ENCODE measurements at regions not wholly inside any gene's neighbourhood (a gene's known extent, or its start where the extent isn't known, plus 50 kb on each side); places are given as distances from the start of the nearest gene placed in this dataset.

GRCh38 chr16:87174061-87174460, 143.1 kb downstream of the C16orf95 start:
- H4K20me1 ChIP-seq (ENCODE audit: control insufficient read depth, extremely low read depth, insufficient read depth, low read length): no peaks in the 10 kb centered on the region
- H3K27me3 ChIP-seq (ENCODE audit: control insufficient read depth, insufficient read depth, low read length): no peaks in the 10 kb centered on the region
- TF ChIP-seq CTCF (conservative IDR thresholded peaks at IDR 0.05 in 1 of 2, IDR thresholded peaks at IDR 0.05 in 1 of 2; ENCODE audit: low read depth in 1 of 2, low read length in 2 of 2): no peak
- TF ChIP-seq EZH2 (IDR thresholded peaks at IDR 0.05; ENCODE audit: low read length, missing control alignments): no peak
- no peak overlapping the region for H3K27ac ChIP-seq (ENCODE audit: insufficient read depth, low read length)
- no peak overlapping the region for H3K4me3 ChIP-seq (replicated peaks in 1 of 4; ENCODE audit: control extremely low read depth in 1 of 4, insufficient read depth in 1 of 4, low read depth in 3 of 4, low read length in 4 of 4)
- H3K4me2 ChIP-seq (ENCODE audit: extremely low read depth, insufficient read depth, low read length): no peak overlapping the region
- H3K79me2 ChIP-seq (ENCODE audit: control insufficient read depth, insufficient read depth, low read length): no peaks in the 10 kb centered on the region
- no peak for DNase-seq (ENCODE audit: low read depth in 2 of 2)
- no peak overlapping the region for H3K9ac ChIP-seq (ENCODE audit: insufficient read depth, low read length)
- no peaks in the 10 kb centered on the region for H3K4me1 ChIP-seq (ENCODE audit: control insufficient read depth, extremely low read depth, insufficient read depth, low read length)
- H3K9me3 ChIP-seq (ENCODE audit: control insufficient read depth, insufficient read depth, low read depth, low read length): no peaks in the 10 kb centered on the region
- no peak overlapping the region for H2AFZ ChIP-seq (ENCODE audit: low read length)
- H3K36me3 ChIP-seq (ENCODE audit: control insufficient read depth, insufficient read depth, low read length): no peaks in the 10 kb centered on the region

DNA sequence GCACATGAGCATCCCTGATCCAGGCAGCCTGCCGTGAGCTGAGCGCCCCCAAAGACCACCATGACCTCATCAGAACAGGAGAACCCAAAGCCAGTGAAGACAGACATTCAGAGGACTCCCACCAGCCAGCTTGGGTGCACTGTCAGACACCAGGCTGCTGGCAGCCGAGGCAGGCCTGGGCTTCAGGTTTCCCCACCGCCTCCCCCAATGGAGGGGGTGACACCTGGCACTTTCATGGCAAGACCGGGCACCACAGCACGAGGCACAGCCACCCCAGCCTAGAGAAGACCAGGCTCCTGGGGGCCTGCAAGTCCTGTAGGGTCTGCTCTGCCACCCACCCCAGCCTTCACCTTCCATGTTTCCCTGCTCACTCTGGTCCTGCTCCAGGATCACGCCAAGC, 140.5 kb downstream of the C16orf95 start:
- Histone ChIP-seq H3K27ac (ENCODE audit: insufficient read depth, low read length) (no peak overlapping the region), H4K20me1 (ENCODE audit: control insufficient read depth, extremely low read depth, insufficient read depth, low read length) (no peaks in the 10 kb centered on the region), H3K4me1 (ENCODE audit: control insufficient read depth, extremely low read depth, insufficient read depth, low read length) (no peaks in the 10 kb centered on the region), H3K79me2 (ENCODE audit: control insufficient read depth, insufficient read depth, low read length) (no peaks in the 10 kb centered on the region), H3K27me3 (ENCODE audit: control insufficient read depth, insufficient read depth, low read length) (no peaks in the 10 kb centered on the region), H3K9me3 (ENCODE audit: control insufficient read depth, insufficient read depth, low read depth, low read length) (no peaks in the 10 kb centered on the region), H3K4me3 (replicated peaks in 1 of 4; ENCODE audit: control extremely low read depth in 1 of 4, insufficient read depth in 1 of 4, low read depth in 3 of 4, low read length in 4 of 4) (no peak overlapping the region), H3K9ac (ENCODE audit: insufficient read depth, low read length) (no peak overlapping the region), H3K4me2 (ENCODE audit: extremely low read depth, insufficient read depth, low read length) (no peak overlapping the region), H3K36me3 (ENCODE audit: control insufficient read depth, insufficient read depth, low read length) (no peaks in the 10 kb centered on the region), H2AFZ (ENCODE audit: low read length) (no peak overlapping the region)
- no peak for DNase-seq (ENCODE audit: low read depth in 2 of 2)
- TF ChIP-seq CTCF (conservative IDR thresholded peaks at IDR 0.05 in 1 of 2, IDR thresholded peaks at IDR 0.05 in 1 of 2; ENCODE audit: low read depth in 1 of 2, low read length in 2 of 2): no peak
- no peak for TF ChIP-seq EZH2 (IDR thresholded peaks at IDR 0.05; ENCODE audit: low read length, missing control alignments)

- no peaks in the 10 kb centered on the region for H3K4me1 ChIP-seq (ENCODE audit: control insufficient read depth, extremely low read depth, insufficient read depth, low read length)
- no peaks in the 10 kb centered on the region for H3K79me2 ChIP-seq (ENCODE audit: control insufficient read depth, insufficient read depth, low read length)
- no peak overlapping the region for H3K4me3 ChIP-seq (replicated peaks in 1 of 4; ENCODE audit: control extremely low read depth in 1 of 4, insufficient read depth in 1 of 4, low read depth in 3 of 4, low read length in 4 of 4)
- H3K9ac ChIP-seq (ENCODE audit: insufficient read depth, low read length): no peak overlapping the region
- H3K27ac ChIP-seq (ENCODE audit: insufficient read depth, low read length): no peak overlapping the region
- no peak for TF ChIP-seq CTCF (conservative IDR thresholded peaks at IDR 0.05 in 1 of 2, IDR thresholded peaks at IDR 0.05 in 1 of 2; ENCODE audit: low read depth in 1 of 2, low read length in 2 of 2)
- TF ChIP-seq EZH2 (IDR thresholded peaks at IDR 0.05; ENCODE audit: low read length, missing control alignments): no peak
- H2AFZ ChIP-seq (ENCODE audit: low read length): no peak overlapping the region
- no peaks in the 10 kb centered on the region for H3K36me3 ChIP-seq (ENCODE audit: control insufficient read depth, insufficient read depth, low read length)
- H4K20me1 ChIP-seq (ENCODE audit: control insufficient read depth, extremely low read depth, insufficient read depth, low read length): no peaks in the 10 kb centered on the region
- no peak for DNase-seq (ENCODE audit: low read depth in 2 of 2)
- H3K4me2 ChIP-seq (ENCODE audit: extremely low read depth, insufficient read depth, low read length): no peak overlapping the region
- H3K9me3 ChIP-seq (ENCODE audit: control insufficient read depth, insufficient read depth, low read depth, low read length): no peaks in the 10 kb centered on the region
- H3K27me3 ChIP-seq (ENCODE audit: control insufficient read depth, insufficient read depth, low read length): no peaks in the 10 kb centered on the region
These were observed 139.5 kb downstream of the C16orf95 start for GRCh38 chr16:87177673-87178072.
